H1 (cell line): ENCODE measurements at regions not wholly inside any gene's neighbourhood (a gene's known extent, or its start where the extent isn't known, plus 50 kb on each side); places are given as distances from the start of the nearest gene placed in this dataset.

Experiments used
- CHD7 ChIP-seq: fragments of 300-600 bp; sonication (generic); IDR thresholded peaks from 2 replicates; pipeline ENCODE4 v1.7.1; 2012; ENCODE audit warnings: low read length, moderate library complexity, mild to moderate bottlenecking, inconsistent platforms; ENCODE audit not compliant: insufficient replicate concordance
- E2F6 ChIP-seq: IDR thresholded peaks from 2 replicates; pipeline ENCODE4 v1.6.1; 2012; ENCODE audit warnings: inconsistent platforms
- EGR1 ChIP-seq: IDR thresholded peaks from 2 replicates; pipeline ENCODE4 v1.6.1; 2011; ENCODE audit warnings: low read depth, low read length, borderline replicate concordance
- GTF2F1 ChIP-seq: IDR thresholded peaks from 2 replicates; pipeline ENCODE4 v1.6.1; 2012; ENCODE audit warnings: low read depth, low read length, improper control_type of control experiment, borderline replicate concordance
- SP2 ChIP-seq: IDR thresholded peaks from 2 replicates; pipeline ENCODE4 v1.6.1; 2012; ENCODE audit warnings: mild to moderate bottlenecking, low read length, inconsistent platforms
- TAF1 ChIP-seq: IDR thresholded peaks from 2 replicates; pipeline ENCODE4 v1.6.1; 2011; ENCODE audit warnings: mild to moderate bottlenecking, low read depth, low read length

GRCh38 chrX:151088221-151088620 lies 88.2 kb upstream of the GPR50 start (continued):
- TF ChIP-seq E2F6 = no peak
- no peak for TF ChIP-seq TAF1
- TF ChIP-seq EGR1 = no peak
- no peak for TF ChIP-seq GTF2F1
- no peak for TF ChIP-seq SP2
- no peak for TF ChIP-seq CHD7
